ENCODE measurements at regions not wholly inside any gene's neighbourhood (a gene's known extent, or its start where the extent isn't known, plus 50 kb on each side); places are given as distances from the start of the nearest gene placed in this dataset.

- Histone ChIP-seq H3K4me3 (ENCODE audit: low read length) (no peak overlapping the region), H3K36me3 (ENCODE audit: insufficient read depth, low read length) (no peaks in the 10 kb centered on the region), H3K9me3 (ENCODE audit: low read length) (no peaks in the 10 kb centered on the region), H3K4me2 (ENCODE audit: low read length) (no peak overlapping the region), H3F3A (ENCODE audit: insufficient read depth, low read length, poor library complexity, severe bottlenecking) (no peaks in the 10 kb centered on the region), H3K9me2 (ENCODE audit: insufficient read depth, low read length) (no peaks in the 10 kb centered on the region), H3K79me2 (replicated peaks; ENCODE audit: insufficient read depth, low read length) (no peaks in the 10 kb centered on the region), H2AFZ (ENCODE audit: low read depth, low read length) (no peak overlapping the region), H4K20me1 (ENCODE audit: insufficient read depth) (no peaks in the 10 kb centered on the region), H3K27ac (ENCODE audit: low read length) (no peak overlapping the region), H3K9ac (ENCODE audit: low read length) (no peak overlapping the region), H3K27me3 (ENCODE audit: insufficient read depth, low read depth, low read length) (no peaks in the 10 kb centered on the region)
- TF ChIP-seq EZH2 (IDR thresholded peaks at IDR 0.05; ENCODE audit: borderline replicate concordance, insufficient read depth, low read length, poor library complexity, severe bottlenecking) (no peak), SMC3 (conservative IDR thresholded peaks at IDR 0.05; ENCODE audit: poor library complexity) (no peak), CTCF (IDR thresholded peaks at IDR 0.05; ENCODE audit: poor library complexity, severe bottlenecking) (no peak)
- TF ChIP-seq, protein P1, sequence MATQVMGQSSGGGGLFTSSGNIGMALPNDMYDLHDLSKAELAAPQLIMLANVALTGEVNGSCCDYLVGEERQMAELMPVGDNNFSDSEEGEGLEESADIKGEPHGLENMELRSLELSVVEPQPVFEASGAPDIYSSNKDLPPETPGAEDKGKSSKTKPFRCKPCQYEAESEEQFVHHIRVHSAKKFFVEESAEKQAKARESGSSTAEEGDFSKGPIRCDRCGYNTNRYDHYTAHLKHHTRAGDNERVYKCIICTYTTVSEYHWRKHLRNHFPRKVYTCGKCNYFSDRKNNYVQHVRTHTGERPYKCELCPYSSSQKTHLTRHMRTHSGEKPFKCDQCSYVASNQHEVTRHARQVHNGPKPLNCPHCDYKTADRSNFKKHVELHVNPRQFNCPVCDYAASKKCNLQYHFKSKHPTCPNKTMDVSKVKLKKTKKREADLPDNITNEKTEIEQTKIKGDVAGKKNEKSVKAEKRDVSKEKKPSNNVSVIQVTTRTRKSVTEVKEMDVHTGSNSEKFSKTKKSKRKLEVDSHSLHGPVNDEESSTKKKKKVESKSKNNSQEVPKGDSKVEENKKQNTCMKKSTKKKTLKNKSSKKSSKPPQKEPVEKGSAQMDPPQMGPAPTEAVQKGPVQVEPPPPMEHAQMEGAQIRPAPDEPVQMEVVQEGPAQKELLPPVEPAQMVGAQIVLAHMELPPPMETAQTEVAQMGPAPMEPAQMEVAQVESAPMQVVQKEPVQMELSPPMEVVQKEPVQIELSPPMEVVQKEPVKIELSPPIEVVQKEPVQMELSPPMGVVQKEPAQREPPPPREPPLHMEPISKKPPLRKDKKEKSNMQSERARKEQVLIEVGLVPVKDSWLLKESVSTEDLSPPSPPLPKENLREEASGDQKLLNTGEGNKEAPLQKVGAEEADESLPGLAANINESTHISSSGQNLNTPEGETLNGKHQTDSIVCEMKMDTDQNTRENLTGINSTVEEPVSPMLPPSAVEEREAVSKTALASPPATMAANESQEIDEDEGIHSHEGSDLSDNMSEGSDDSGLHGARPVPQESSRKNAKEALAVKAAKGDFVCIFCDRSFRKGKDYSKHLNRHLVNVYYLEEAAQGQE (IDR thresholded peaks at IDR 0.05; ENCODE audit: borderline replicate concordance) = no peak
These were observed 424.5 kb upstream of the FAM47C start for GRCh38 chrX:36583674-36584073.

DNA sequence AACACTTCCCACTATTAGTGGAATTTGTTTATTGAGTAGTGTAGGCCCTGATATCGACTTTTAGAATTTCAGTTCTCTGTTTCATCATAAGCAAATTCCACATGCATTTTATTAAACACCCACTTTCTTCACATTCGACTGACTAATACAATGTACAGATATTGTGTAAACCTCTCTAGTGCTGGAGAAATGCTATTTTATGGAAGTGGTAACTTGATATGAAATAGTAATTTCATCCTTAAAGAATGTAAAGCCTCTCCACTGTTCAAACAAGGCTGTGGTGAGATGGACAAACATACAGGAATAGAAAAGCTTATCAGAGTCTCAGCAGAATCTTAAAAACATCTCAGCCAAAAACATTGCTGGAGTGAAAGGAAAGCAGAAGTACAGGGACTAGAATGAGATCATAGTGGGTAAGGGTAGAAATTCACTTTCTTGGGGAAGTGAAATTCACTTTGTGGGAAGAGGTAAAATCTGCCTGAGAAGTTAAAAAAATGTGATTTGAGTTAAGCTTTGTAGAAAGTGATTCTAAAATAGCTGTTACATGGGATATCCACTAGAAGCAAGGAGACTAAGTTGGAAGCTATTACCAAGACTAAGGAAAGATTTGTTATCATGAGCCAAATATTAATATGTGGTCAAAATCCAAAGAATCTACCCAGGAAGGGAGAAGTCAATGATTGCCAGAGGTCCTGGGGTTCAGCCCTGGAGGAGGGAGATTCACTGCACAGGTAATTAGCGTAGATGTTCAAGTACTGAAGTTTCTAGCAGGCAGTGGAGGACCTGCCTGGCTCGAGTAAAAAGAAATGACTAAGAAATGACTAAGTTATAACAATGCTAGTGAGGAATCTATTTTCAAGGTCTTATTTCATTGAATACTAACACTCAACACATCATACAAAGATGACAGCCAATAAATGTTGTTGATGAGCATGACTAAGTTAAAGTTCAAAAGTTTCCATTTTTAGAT is 398.3 kb upstream of the FAM47C start:
- no peak overlapping the region for H3K27ac ChIP-seq (ENCODE audit: low read length)
- H3K79me2 ChIP-seq (replicated peaks; ENCODE audit: insufficient read depth, low read length) = no peaks in the 10 kb centered on the region
- no peak overlapping the region for H3K9ac ChIP-seq (ENCODE audit: low read length)
- H3K9me2 ChIP-seq (ENCODE audit: insufficient read depth, low read length) = no peaks in the 10 kb centered on the region
- no peaks in the 10 kb centered on the region for H3K9me3 ChIP-seq (ENCODE audit: low read length)
- H3K4me3 ChIP-seq (ENCODE audit: low read length) = no peak overlapping the region
- no peaks in the 10 kb centered on the region for H3K36me3 ChIP-seq (ENCODE audit: insufficient read depth, low read length)
- H3F3A ChIP-seq (ENCODE audit: insufficient read depth, low read length, poor library complexity, severe bottlenecking) = no peaks in the 10 kb centered on the region
- H3K27me3 ChIP-seq (ENCODE audit: insufficient read depth, low read depth, low read length) = no peaks in the 10 kb centered on the region
- no peaks in the 10 kb centered on the region for H4K20me1 ChIP-seq (ENCODE audit: insufficient read depth)
- H2AFZ ChIP-seq (ENCODE audit: low read depth, low read length) = no peak overlapping the region
- no peak for TF ChIP-seq POLR2AphosphoS5 (IDR thresholded peaks at IDR 0.05)
- TF ChIP-seq, protein P1 (IDR thresholded peaks at IDR 0.05; ENCODE audit: borderline replicate concordance) = no peak
- no peak for TF ChIP-seq MXI1 (conservative IDR thresholded peaks at IDR 0.05; ENCODE audit: poor library complexity, severe bottlenecking)
- no peak for TF ChIP-seq SMC3 (conservative IDR thresholded peaks at IDR 0.05; ENCODE audit: poor library complexity)
- TF ChIP-seq EZH2 (IDR thresholded peaks at IDR 0.05; ENCODE audit: borderline replicate concordance, insufficient read depth, low read length, poor library complexity, severe bottlenecking) = no peak
- no peak for TF ChIP-seq TAF1 (IDR thresholded peaks at IDR 0.05; ENCODE audit: low read depth)
- TF ChIP-seq EP300 (conservative IDR thresholded peaks at IDR 0.05; ENCODE audit: poor library complexity, severe bottlenecking) = no peak
- no peak for TF ChIP-seq RAD21 (conservative IDR thresholded peaks at IDR 0.05)
- TF ChIP-seq CTCF (IDR thresholded peaks at IDR 0.05; ENCODE audit: poor library complexity, severe bottlenecking) = no peak
- no peak overlapping the region for H3K4me2 ChIP-seq (ENCODE audit: low read length)
